Mucosa of rectum (tissue), 2 donors: ENCODE measurements at regions not wholly inside any gene's neighbourhood (a gene's known extent, or its start where the extent isn't known, plus 50 kb on each side); places are given as distances from the start of the nearest gene placed in this dataset.

Experiments
- H3K27ac ChIP-seq, 2 donors: one replicate each; pipeline ENCODE4 v1.7.0; 2013; ENCODE audit warnings: inconsistent platforms in 2 of 2, low read depth in 2 of 2, low read length in 2 of 2
- H3K27me3 ChIP-seq, 2 donors: one replicate each; pipeline ENCODE4 v1.7.0; 2013; ENCODE audit warnings: low read length in 2 of 2; ENCODE audit not compliant: control insufficient read depth in 2 of 2, insufficient read depth in 2 of 2
- H3K36me3 ChIP-seq, 2 donors: one replicate each; pipeline ENCODE4 v1.7.0; 2013; ENCODE audit warnings: low read length in 2 of 2; ENCODE audit not compliant: control insufficient read depth in 2 of 2, insufficient read depth in 2 of 2
- H3K4me1 ChIP-seq, 2 donors: one replicate each; pipeline ENCODE4 v1.7.0; 2013; ENCODE audit warnings: low read length in 2 of 2, mild to moderate bottlenecking in 1 of 2; ENCODE audit not compliant: control insufficient read depth in 2 of 2, insufficient read depth in 2 of 2
- H3K4me3 ChIP-seq, 2 donors: one replicate each; pipeline ENCODE4 v1.7.0; 2013; ENCODE audit warnings: low read length in 2 of 2
- H3K9ac ChIP-seq, 2 donors: one replicate each; pipeline ENCODE4 v1.7.0; 2013; ENCODE audit warnings: low read length in 2 of 2, low read depth in 1 of 2, mild to moderate bottlenecking in 1 of 2
- H3K9me3 ChIP-seq, 2 donors: one replicate each; pipeline ENCODE4 v1.7.0; 2013; ENCODE audit warnings: low read length in 2 of 2; ENCODE audit not compliant: control insufficient read depth in 2 of 2
- donor health status: healthy.
- donor health status: Normal muscosa, but diverticular disease.

GRCh38 chr2:58890865-58891525 lies 649.9 kb upstream of the FANCL start:
- Histone ChIP-seq H3K9ac (no peak overlapping the region), H3K27me3 (no peaks in the 10 kb centered on the region)

GRCh38 chr2:58886009-58886408 lies 644.9 kb upstream of the FANCL start:
- Histone ChIP-seq H3K9ac (no peak overlapping the region), H3K36me3 (no peaks in the 10 kb centered on the region)

More at GRCh38 chr2:58890865-58891525, 649.9 kb upstream of the FANCL start:
- Histone ChIP-seq H3K9me3 (no peaks in the 10 kb centered on the region), H3K4me1 (no peaks in the 10 kb centered on the region), H3K27ac (no peak overlapping the region), H3K4me3 (no peak overlapping the region), H3K36me3 (no peaks in the 10 kb centered on the region)

GRCh38 chr2:58879834-58880233 lies 638.7 kb upstream of the FANCL start:
- Histone ChIP-seq H3K27ac (no peak overlapping the region), H3K36me3 (no peaks in the 10 kb centered on the region), H3K27me3 (no peaks in the 10 kb centered on the region), H3K9me3 (no peaks in the 10 kb centered on the region), H3K4me1 (no peaks in the 10 kb centered on the region), H3K9ac (no peak overlapping the region), H3K4me3 (no peak overlapping the region)

More at GRCh38 chr2:58886009-58886408, 644.9 kb upstream of the FANCL start:
- Histone ChIP-seq H3K4me3 (no peak overlapping the region), H3K27ac (no peak overlapping the region), H3K4me1 (no peaks in the 10 kb centered on the region), H3K27me3 (no peaks in the 10 kb centered on the region), H3K9me3 (no peaks in the 10 kb centered on the region)

- no peaks in the 10 kb centered on the region for H3K9me3 ChIP-seq
- H3K27ac ChIP-seq, result no peak overlapping the region
- no peaks in the 10 kb centered on the region for H3K27me3 ChIP-seq
- no peaks in the 10 kb centered on the region for H3K4me1 ChIP-seq
- H3K9ac ChIP-seq, result no peak overlapping the region
- no peaks in the 10 kb centered on the region for H3K36me3 ChIP-seq
- H3K4me3 ChIP-seq, result no peak overlapping the region
These were observed 637.7 kb upstream of the FANCL start for GRCh38 chr2:58878778-58879177.

- Histone ChIP-seq H3K36me3 (no peaks in the 10 kb centered on the region), H3K4me1 (no peaks in the 10 kb centered on the region), H3K4me3 (no peak overlapping the region), H3K9me3 (no peaks in the 10 kb centered on the region), H3K27me3 (no peaks in the 10 kb centered on the region), H3K9ac (no peak overlapping the region), H3K27ac (no peak overlapping the region)
These were observed 635.0 kb upstream of the FANCL start for GRCh38 chr2:58876126-58876525.

GRCh38 chr2:58875436-58875835 lies 634.3 kb upstream of the FANCL start:
- H3K4me1 ChIP-seq, result no peaks in the 10 kb centered on the region
- H3K9ac ChIP-seq, result no peak overlapping the region
- H3K9me3 ChIP-seq, result no peaks in the 10 kb centered on the region
- H3K27ac ChIP-seq, result no peak overlapping the region
- no peaks in the 10 kb centered on the region for H3K36me3 ChIP-seq
- H3K4me3 ChIP-seq, result no peak overlapping the region
- no peaks in the 10 kb centered on the region for H3K27me3 ChIP-seq

- Histone ChIP-seq H3K9me3 (no peaks in the 10 kb centered on the region), H3K27ac (no peak overlapping the region), H3K4me1 (no peaks in the 10 kb centered on the region), H3K36me3 (no peaks in the 10 kb centered on the region), H3K27me3 (no peaks in the 10 kb centered on the region), H3K9ac (no peak overlapping the region), H3K4me3 (no peak overlapping the region)
These were observed 630.5 kb upstream of the FANCL start for GRCh38 chr2:58871469-58872142.

GRCh38 chr2:58870704-58871103 lies 629.6 kb upstream of the FANCL start:
- no peaks in the 10 kb centered on the region for H3K36me3 ChIP-seq
- H3K9ac ChIP-seq, result no peak overlapping the region
- no peak overlapping the region for H3K4me3 ChIP-seq
- no peaks in the 10 kb centered on the region for H3K27me3 ChIP-seq
- no peaks in the 10 kb centered on the region for H3K9me3 ChIP-seq
- H3K27ac ChIP-seq, result no peak overlapping the region
- H3K4me1 ChIP-seq, result no peaks in the 10 kb centered on the region

GRCh38 chr2:58866946-58867345 lies 625.8 kb upstream of the FANCL start:
- Histone ChIP-seq H3K4me1 (no peaks in the 10 kb centered on the region), H3K9ac (no peak overlapping the region), H3K9me3 (no peaks in the 10 kb centered on the region), H3K27ac (no peak overlapping the region), H3K4me3 (no peak overlapping the region), H3K27me3 (no peaks in the 10 kb centered on the region), H3K36me3 (no peaks in the 10 kb centered on the region)

- no peaks in the 10 kb centered on the region for H3K36me3 ChIP-seq
- no peak overlapping the region for H3K27ac ChIP-seq
- no peaks in the 10 kb centered on the region for H3K4me1 ChIP-seq
- H3K27me3 ChIP-seq, result no peaks in the 10 kb centered on the region
- H3K9ac ChIP-seq, result no peak overlapping the region
- no peak overlapping the region for H3K4me3 ChIP-seq
- no peaks in the 10 kb centered on the region for H3K9me3 ChIP-seq
These were observed 625.4 kb upstream of the FANCL start for GRCh38 chr2:58866527-58866926.
